Keratinocyte (primary cell): ENCODE measurements at regions not wholly inside any gene's neighbourhood (a gene's known extent, or its start where the extent isn't known, plus 50 kb on each side); places are given as distances from the start of the nearest gene placed in this dataset.

Experiments used
- CTCF ChIP-seq, 3 experiments: IDR thresholded peaks in 1 of 3; conservative IDR thresholded peaks in 1 of 3; optimal IDR thresholded peaks in 1 of 3; 2 replicates in 2 of 3; 3 replicates in 1 of 3; pipeline versions ENCODE3 to v1.5.1; 2011; ENCODE audit warnings: low read length in 3 of 3, mild to moderate bottlenecking in 3 of 3, moderate library complexity in 2 of 3, control low read depth in 1 of 3, inconsistent platforms in 1 of 3; ENCODE audit not compliant: insufficient read depth in 2 of 3; ENCODE audit errors: extremely low read depth in 1 of 3
- EZH2 ChIP-seq: IDR thresholded peaks from one replicate; pipeline ENCODE4 v1.6.1; 2012; ENCODE audit warnings: inconsistent platforms, mild to moderate bottlenecking, low read length, moderate library complexity

GRCh38 chr3:193085655-193086054, 155.4 kb upstream of the PLAAT1 start:
- no peak for TF ChIP-seq CTCF (optimal IDR thresholded peaks at IDR 0.05 in 1 of 3, IDR thresholded peaks at IDR 0.05 in 1 of 3, conservative IDR thresholded peaks at IDR 0.05 in 1 of 3; ENCODE audit: extremely low read depth in 1 of 3, insufficient read depth in 2 of 3, low read length in 3 of 3)
- TF ChIP-seq EZH2, result no peak
